Panc1 (cell line): ENCODE measurements at regions not wholly inside any gene's neighbourhood (a gene's known extent, or its start where the extent isn't known, plus 50 kb on each side); places are given as distances from the start of the nearest gene placed in this dataset.

Source experiments
- ATAC-seq: fragments of 200-7000 bp; cut with Tn5 transposase; 2 replicates; pipeline ENCODE4 v1.9.1; 2020; ENCODE audit warnings: mild to moderate bottlenecking, moderate library complexity
- BruUV-seq: library from RNA; stranded (reverse); fragments of 400-500 nt; replicated peaks from 2 replicates; lab custom pipeline; 2021; lab: Mats Ljungman, UMichigan
- CTCF ChIA-PET: fragments of 300-600 bp; sonication (Branson Sonifier 250); formaldehyde crosslinking; loops from one replicate; lab custom pipeline; 2022; ENCODE audit warnings: antibody characterized with exemption; lab: Charles Lee
- POLR2A ChIA-PET: fragments of 300-600 bp; sonication (Branson Sonifier 250); formaldehyde crosslinking; loops from one replicate; lab custom pipeline; 2022; ENCODE audit warnings: antibody characterized with exemption; lab: Charles Lee
- DNase-seq: peaks from one replicate; pipeline ENCODE4 v3.0.0-alpha.2; 2010; ENCODE audit warnings: low read depth, low spot score
- H3K27ac ChIP-seq: 2 replicates; pipeline ENCODE4 v1.5.1; 2011; ENCODE audit warnings: mild to moderate bottlenecking, low read length, inconsistent platforms
- H3K27me3 ChIP-seq: fragments of 200-500 bp; sonication (Bioruptor generic); 2 replicates; pipeline ENCODE4 v1.6.0; 2014; ENCODE audit warnings: low read length, inconsistent platforms; ENCODE audit not compliant: control insufficient read depth, insufficient read depth
- H3K36me3 ChIP-seq: fragments of 200-500 bp; sonication (Bioruptor generic); 2 replicates; pipeline ENCODE4 v1.5.1; 2014; ENCODE audit warnings: inconsistent platforms, mild to moderate bottlenecking, low read length, moderate library complexity; ENCODE audit not compliant: control insufficient read depth, insufficient read depth
- H3K4me1 ChIP-seq: 2 replicates; pipeline ENCODE4 v1.5.1; 2011; ENCODE audit warnings: inconsistent platforms, mild to moderate bottlenecking, low read length, moderate library complexity; ENCODE audit not compliant: control insufficient read depth, insufficient read depth
- H3K4me3 ChIP-seq, 2 experiments: 2 replicates each; pipeline ENCODE4 v1.5.1; 2011 to 2012; ENCODE audit warnings: low read depth in 2 of 2, low read length in 2 of 2, mild to moderate bottlenecking in 2 of 2, inconsistent platforms in 1 of 2, moderate library complexity in 1 of 2
- H3K9me3 ChIP-seq: fragments of 200-500 bp; sonication (Bioruptor generic); 2 replicates; pipeline ENCODE4 v1.5.1; 2014; ENCODE audit warnings: low read depth, mild to moderate bottlenecking, inconsistent platforms, low read length, moderate library complexity; ENCODE audit not compliant: control insufficient read depth, insufficient read depth
- POLR2AphosphoS5 ChIP-seq: IDR thresholded peaks from 2 replicates; pipeline ENCODE4 v1.6.1; 2012; ENCODE audit warnings: mild to moderate bottlenecking, low read depth, low read length, moderate library complexity
- SIN3A ChIP-seq: IDR thresholded peaks from 2 replicates; pipeline ENCODE4 v1.6.1; 2012; ENCODE audit warnings: low read depth, mild to moderate bottlenecking, low read length, moderate library complexity, borderline replicate concordance; ENCODE audit not compliant: insufficient read depth
- TCF7L2 ChIP-seq: IDR thresholded peaks from 2 replicates; pipeline ENCODE4 v1.6.1; 2011; ENCODE audit warnings: mild to moderate bottlenecking, low read depth, low read length, inconsistent platforms
- in situ Hi-C: cut with HindIII; loops from 2 replicates; pipeline ENCODE4 v1.10.0; 2016; ENCODE audit warnings: low sequenced_read_pairs, low pct_unique_long_range_greater_than_20kb
- intact Hi-C: fragments of 100-400 bp; cut with micrococcal nuclease; formaldehyde crosslinking; loops from one replicate; pipeline ENCODE4 v1.10.0; 2022; ENCODE audit not compliant: unreplicated experiment
- TF ChIP-seq, protein P1 (sequence below), 2 experiments: IDR thresholded peaks; 2 replicates each; pipeline ENCODE4 v1.6.1; 2011 to 2012; ENCODE audit warnings: low read depth in 2 of 2, control low read depth in 1 of 2, low read length in 1 of 2, mild to moderate bottlenecking in 1 of 2, moderate library complexity in 1 of 2; ENCODE audit not compliant: insufficient read depth in 1 of 2
- TF ChIP-seq, protein P2 (sequence below): fragments of 450-650 bp; IDR thresholded peaks from 2 replicates; pipeline ENCODE4 v1.5.1; 2017; ENCODE audit warnings: mild to moderate bottlenecking

DNA sequence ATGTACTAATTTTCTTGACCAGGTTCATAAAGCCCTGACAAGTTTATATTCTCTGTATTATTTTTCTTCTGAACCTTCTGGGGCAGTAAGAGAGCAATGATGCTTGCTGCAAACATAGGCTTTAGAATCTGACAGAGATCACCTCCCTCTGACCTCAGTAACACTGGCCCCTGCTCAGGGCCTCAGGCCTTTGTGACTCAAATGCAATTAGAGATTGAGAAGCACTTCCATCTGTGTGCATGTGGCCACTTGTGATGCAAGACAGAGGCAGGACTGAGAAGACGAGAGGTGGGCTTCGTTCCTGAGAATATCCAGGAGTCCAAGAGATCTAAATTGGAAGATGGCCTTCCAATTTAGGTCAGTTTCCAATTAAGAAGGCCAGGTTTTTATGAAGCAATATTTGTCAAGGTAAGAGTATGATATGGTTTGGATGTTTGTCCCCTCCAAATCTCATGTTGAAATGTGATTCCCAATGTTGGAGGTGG lies 82.8 kb upstream of the VEGFC start:
- Histone ChIP-seq H3K4me1 (no peaks in the 10 kb centered on the region), H3K4me3 (no peak overlapping the region), H3K27me3 (no peaks in the 10 kb centered on the region), H3K36me3 (no peaks in the 10 kb centered on the region), H3K9me3 (no peaks in the 10 kb centered on the region), H3K27ac (no peak overlapping the region)
- intact Hi-C loops, result no loop called here
- no TSS peak for BruUV-seq
- TF ChIP-seq, protein P1, sequence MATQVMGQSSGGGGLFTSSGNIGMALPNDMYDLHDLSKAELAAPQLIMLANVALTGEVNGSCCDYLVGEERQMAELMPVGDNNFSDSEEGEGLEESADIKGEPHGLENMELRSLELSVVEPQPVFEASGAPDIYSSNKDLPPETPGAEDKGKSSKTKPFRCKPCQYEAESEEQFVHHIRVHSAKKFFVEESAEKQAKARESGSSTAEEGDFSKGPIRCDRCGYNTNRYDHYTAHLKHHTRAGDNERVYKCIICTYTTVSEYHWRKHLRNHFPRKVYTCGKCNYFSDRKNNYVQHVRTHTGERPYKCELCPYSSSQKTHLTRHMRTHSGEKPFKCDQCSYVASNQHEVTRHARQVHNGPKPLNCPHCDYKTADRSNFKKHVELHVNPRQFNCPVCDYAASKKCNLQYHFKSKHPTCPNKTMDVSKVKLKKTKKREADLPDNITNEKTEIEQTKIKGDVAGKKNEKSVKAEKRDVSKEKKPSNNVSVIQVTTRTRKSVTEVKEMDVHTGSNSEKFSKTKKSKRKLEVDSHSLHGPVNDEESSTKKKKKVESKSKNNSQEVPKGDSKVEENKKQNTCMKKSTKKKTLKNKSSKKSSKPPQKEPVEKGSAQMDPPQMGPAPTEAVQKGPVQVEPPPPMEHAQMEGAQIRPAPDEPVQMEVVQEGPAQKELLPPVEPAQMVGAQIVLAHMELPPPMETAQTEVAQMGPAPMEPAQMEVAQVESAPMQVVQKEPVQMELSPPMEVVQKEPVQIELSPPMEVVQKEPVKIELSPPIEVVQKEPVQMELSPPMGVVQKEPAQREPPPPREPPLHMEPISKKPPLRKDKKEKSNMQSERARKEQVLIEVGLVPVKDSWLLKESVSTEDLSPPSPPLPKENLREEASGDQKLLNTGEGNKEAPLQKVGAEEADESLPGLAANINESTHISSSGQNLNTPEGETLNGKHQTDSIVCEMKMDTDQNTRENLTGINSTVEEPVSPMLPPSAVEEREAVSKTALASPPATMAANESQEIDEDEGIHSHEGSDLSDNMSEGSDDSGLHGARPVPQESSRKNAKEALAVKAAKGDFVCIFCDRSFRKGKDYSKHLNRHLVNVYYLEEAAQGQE (IDR thresholded peaks at IDR 0.05; ENCODE audit: insufficient read depth in 1 of 2, low read depth in 2 of 2, low read length in 1 of 2), result no peak
- TF ChIP-seq TCF7L2 (no peak), SIN3A (no peak), POLR2AphosphoS5 (no peak)
- TF ChIP-seq, protein P2, sequence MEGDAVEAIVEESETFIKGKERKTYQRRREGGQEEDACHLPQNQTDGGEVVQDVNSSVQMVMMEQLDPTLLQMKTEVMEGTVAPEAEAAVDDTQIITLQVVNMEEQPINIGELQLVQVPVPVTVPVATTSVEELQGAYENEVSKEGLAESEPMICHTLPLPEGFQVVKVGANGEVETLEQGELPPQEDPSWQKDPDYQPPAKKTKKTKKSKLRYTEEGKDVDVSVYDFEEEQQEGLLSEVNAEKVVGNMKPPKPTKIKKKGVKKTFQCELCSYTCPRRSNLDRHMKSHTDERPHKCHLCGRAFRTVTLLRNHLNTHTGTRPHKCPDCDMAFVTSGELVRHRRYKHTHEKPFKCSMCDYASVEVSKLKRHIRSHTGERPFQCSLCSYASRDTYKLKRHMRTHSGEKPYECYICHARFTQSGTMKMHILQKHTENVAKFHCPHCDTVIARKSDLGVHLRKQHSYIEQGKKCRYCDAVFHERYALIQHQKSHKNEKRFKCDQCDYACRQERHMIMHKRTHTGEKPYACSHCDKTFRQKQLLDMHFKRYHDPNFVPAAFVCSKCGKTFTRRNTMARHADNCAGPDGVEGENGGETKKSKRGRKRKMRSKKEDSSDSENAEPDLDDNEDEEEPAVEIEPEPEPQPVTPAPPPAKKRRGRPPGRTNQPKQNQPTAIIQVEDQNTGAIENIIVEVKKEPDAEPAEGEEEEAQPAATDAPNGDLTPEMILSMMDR, result no peak
- in situ Hi-C loops, result no loop called here
- no peak for DNase-seq
- ChIA-PET POLR2A (no interaction called here), CTCF (no interaction called here)
- ATAC-seq, result no peak

DNA sequence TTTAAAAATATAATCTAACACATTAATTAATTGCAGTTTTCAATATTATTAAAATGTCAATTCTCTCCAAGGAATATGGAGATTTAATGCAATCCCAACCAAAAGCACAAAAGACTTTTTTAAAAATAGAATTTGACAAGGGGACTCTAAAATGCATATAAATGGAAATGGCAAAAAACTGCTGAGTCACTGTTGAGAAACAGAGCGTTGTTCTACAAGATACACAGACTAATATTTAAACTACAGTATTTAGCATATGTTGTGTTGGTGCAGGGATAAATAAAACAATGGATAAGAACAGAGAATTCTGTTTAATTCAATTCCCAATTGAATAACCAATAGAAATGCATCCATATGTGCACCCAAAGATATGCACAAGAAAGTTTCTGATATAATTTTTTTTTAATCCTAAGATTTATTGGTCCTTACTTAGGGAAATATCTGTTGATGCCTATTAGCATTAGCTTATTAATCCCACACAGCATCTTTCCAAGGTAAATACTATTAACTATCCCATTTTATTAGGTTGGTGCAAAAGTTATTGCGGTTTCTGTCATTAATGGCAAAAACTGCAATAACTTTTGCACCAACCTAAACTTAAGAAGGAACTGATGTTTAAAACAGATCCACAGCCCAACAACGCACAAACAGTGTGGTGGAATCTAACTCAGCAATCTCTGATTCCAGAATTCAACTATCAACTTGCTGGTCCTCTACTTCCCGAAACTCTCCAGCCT lies 86.8 kb upstream of the VEGFC start:
- no peaks in the 10 kb centered on the region for H3K27me3 ChIP-seq
- no peak overlapping the region for H3K4me3 ChIP-seq
- CTCF ChIA-PET, result no interaction called here
- DNase-seq (no peak), ATAC-seq (no peak)
- no peak for TF ChIP-seq TCF7L2
- peaks cover 11% of the 10 kb centered on the region; the same call in 1 of the 2 replicates for H3K4me1 ChIP-seq
- intact Hi-C loops (loop anchor here (5.0 kb wide), 1 partner anchor 87 kb away; the partner anchor contains the start of gene VEGFC), in situ Hi-C loops (no loop called here)
- no peak overlapping the region for H3K27ac ChIP-seq
- no peaks in the 10 kb centered on the region for H3K9me3 ChIP-seq
- no peaks in the 10 kb centered on the region for H3K36me3 ChIP-seq
- BruUV-seq, result no TSS peak
- POLR2A ChIA-PET, result no interaction called here

DNA sequence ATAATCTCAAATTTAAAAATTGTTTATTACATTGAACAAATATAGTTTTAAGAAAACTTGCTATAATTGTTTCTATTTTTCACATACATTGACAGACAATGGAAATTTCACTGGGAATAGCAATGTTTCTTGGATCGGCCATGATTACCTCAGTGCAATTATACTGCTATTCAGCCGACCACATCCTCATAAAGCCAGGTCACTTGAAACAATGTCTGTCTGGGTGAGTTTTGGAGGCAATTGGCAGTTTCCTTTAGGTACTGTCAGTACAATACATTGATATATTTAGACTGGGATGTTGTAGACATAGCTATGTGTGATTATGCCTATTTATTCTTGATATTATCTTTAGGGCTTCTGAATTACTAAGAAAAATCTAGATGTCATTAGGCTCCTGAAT lies 89.5 kb upstream of the VEGFC start:
- H3K4me3 ChIP-seq, result no peak overlapping the region
- POLR2A ChIA-PET, result no interaction called here
- intact Hi-C loops, result loop anchor here (5.0 kb wide), 1 partner anchor 90 kb away; the partner anchor contains the start of gene VEGFC
- DNase-seq, result no peak
- CTCF ChIA-PET, result no interaction called here
- ATAC-seq, result no peak
- no peak for TF ChIP-seq POLR2AphosphoS5
- TF ChIP-seq, protein P2, result no peak
- H3K27ac ChIP-seq, result peak overlapping the region; percentile 68; the same call in 1 of the 2 replicates
- H3K36me3 ChIP-seq, result no peaks in the 10 kb centered on the region
- H3K27me3 ChIP-seq, result no peaks in the 10 kb centered on the region
- H3K4me1 ChIP-seq, result peaks cover 11% of the 10 kb centered on the region; the same call in 1 of the 2 replicates
- BruUV-seq, result no TSS peak
- in situ Hi-C loops, result no loop called here
- H3K9me3 ChIP-seq, result no peaks in the 10 kb centered on the region; the same call in 1 of the 2 replicates
